H1 (cell line): ENCODE measurements at regions not wholly inside any gene's neighbourhood (a gene's known extent, or its start where the extent isn't known, plus 50 kb on each side); places are given as distances from the start of the nearest gene placed in this dataset.

Experiments used
- CBX8 ChIP-seq: fragments of 300-800, 300-1000 bp; sonication (generic); IDR thresholded peaks from 2 replicates; pipeline ENCODE4 v1.7.1; 2016; ENCODE audit warnings: low read depth, low read length, borderline replicate concordance
- CTCF ChIP-seq, 3 experiments: IDR thresholded peaks; 1 replicate in 2 of 3; 2 replicates in 1 of 3; pipeline versions ENCODE4 v1.5.1 to v1.6.1; 2011; ENCODE audit warnings: low read length in 3 of 3, mild to moderate bottlenecking in 3 of 3, inconsistent platforms in 2 of 3, low read depth in 1 of 3, moderate library complexity in 1 of 3; ENCODE audit not compliant: insufficient read depth in 1 of 3; ENCODE audit errors: control extremely low read depth in 1 of 3
- EP300 ChIP-seq, 2 experiments: IDR thresholded peaks; 1 replicate in 1 of 2; 2 replicates in 1 of 2; pipeline ENCODE4 v1.6.1; 2011 to 2012; ENCODE audit warnings: low read depth in 2 of 2, low read length in 2 of 2, mild to moderate bottlenecking in 2 of 2, borderline replicate concordance in 1 of 2, inconsistent platforms in 1 of 2, moderate library complexity in 1 of 2
- EZH2 ChIP-seq: fragments of 200-600 bp; sonication (generic); IDR thresholded peaks from 2 replicates; pipeline ENCODE4 v1.7.1; 2012; ENCODE audit warnings: low read depth, mild to moderate bottlenecking, moderate library complexity, low read length, inconsistent platforms; ENCODE audit not compliant: severe bottlenecking
- MAFK ChIP-seq: IDR thresholded peaks from 2 replicates; pipeline ENCODE4 v1.6.1; 2012; ENCODE audit warnings: low read depth, mild to moderate bottlenecking, improper control_type of control experiment, low read length
- NRF1 ChIP-seq: IDR thresholded peaks from 2 replicates; pipeline ENCODE4 v1.6.1; 2011; ENCODE audit warnings: mild to moderate bottlenecking, low read depth, low read length, improper control_type of control experiment
- RAD21 ChIP-seq, 2 experiments: IDR thresholded peaks in 1 of 2; conservative IDR thresholded peaks in 1 of 2; 2 replicates each; pipeline ENCODE4 v1.6.1; 2011; ENCODE audit warnings: low read depth in 2 of 2, low read length in 2 of 2, improper control_type of control experiment in 1 of 2, inconsistent platforms in 1 of 2, mild to moderate bottlenecking in 1 of 2, moderate library complexity in 1 of 2
- RXRA ChIP-seq: IDR thresholded peaks from 2 replicates; pipeline ENCODE4 v1.6.1; 2011; ENCODE audit warnings: low read depth, mild to moderate bottlenecking, low read length, moderate library complexity; ENCODE audit not compliant: insufficient read depth
- SIX5 ChIP-seq: IDR thresholded peaks from 2 replicates; pipeline ENCODE4 v1.6.1; 2011; ENCODE audit warnings: mild to moderate bottlenecking, low read depth, low read length
- TBP ChIP-seq: IDR thresholded peaks from 2 replicates; pipeline ENCODE4 v1.6.1; 2011; ENCODE audit warnings: low read depth, low read length, improper control_type of control experiment

- no peak for TF ChIP-seq EP300 (IDR thresholded peaks at IDR 0.05; ENCODE audit: borderline replicate concordance in 1 of 2, low read depth in 2 of 2, low read length in 2 of 2)
- TF ChIP-seq MAFK = no peak
- no peak for TF ChIP-seq NRF1
- no peak for TF ChIP-seq EZH2
- TF ChIP-seq TBP = no peak
- TF ChIP-seq CBX8 = no peak
- TF ChIP-seq CTCF (IDR thresholded peaks at IDR 0.05; ENCODE audit: control extremely low read depth in 1 of 3, insufficient read depth in 1 of 3, low read depth in 1 of 3, low read length in 3 of 3) = no peak
- no peak for TF ChIP-seq RAD21 (IDR thresholded peaks at IDR 0.05 in 1 of 2, conservative IDR thresholded peaks at IDR 0.05 in 1 of 2; ENCODE audit: low read depth in 2 of 2, low read length in 2 of 2)
- no peak for TF ChIP-seq RXRA
- TF ChIP-seq SIX5 = no peak
Observed at GRCh38 chr14:43877351-43877960, 629.6 kb downstream of the FSCB start.
